HG03097 (cell line): ENCODE measurements at regions not wholly inside any gene's neighbourhood (a gene's known extent, or its start where the extent isn't known, plus 50 kb on each side); places are given as distances from the start of the nearest gene placed in this dataset.

Source experiments
- ATAC-seq: cut with Tn5 transposase; IDR thresholded peaks from one replicate; pipeline ENCODE4 v1.9.1; 2021; ENCODE audit not compliant: unreplicated experiment, low FRiP score

DNA sequence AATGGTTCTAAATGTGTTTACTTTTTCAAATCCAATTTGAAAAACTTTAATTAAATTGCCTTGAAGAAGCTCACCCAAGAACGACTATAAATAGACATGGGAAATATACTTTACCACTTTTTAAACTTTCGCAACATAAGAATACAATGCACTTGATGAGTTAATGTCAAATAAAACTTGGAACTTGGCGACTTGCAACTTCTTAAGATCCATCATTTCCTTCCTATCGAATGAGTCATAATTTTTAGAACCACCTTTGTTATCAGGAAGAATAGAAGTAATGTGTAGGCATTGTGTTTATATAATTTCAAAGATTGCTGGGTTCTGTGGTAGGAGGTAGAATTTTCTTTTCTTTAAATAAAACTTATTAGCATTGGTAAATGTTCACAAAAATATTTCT is 1417.4 kb upstream of the FLRT2 start:
- no peak for ATAC-seq

DNA sequence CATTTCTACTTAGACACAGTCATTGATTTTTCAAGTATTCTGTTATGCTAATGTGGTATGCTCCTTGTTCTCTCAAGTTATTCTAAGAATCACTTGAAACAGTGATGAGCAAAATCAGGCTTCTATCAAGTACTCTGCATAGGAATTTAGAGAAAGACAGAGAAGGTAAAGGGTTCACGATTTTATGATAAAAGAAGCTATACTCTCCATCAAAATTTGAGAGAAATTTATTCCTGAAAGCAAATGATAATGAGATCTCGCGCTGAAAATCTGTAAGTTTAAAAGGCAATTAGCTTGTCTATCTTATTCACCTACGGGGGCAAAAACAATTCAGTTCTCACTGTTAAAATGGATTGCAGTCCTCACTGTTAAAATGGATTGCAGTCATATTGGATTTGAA is 1404.3 kb upstream of the FLRT2 start:
- ATAC-seq = no peak

DNA sequence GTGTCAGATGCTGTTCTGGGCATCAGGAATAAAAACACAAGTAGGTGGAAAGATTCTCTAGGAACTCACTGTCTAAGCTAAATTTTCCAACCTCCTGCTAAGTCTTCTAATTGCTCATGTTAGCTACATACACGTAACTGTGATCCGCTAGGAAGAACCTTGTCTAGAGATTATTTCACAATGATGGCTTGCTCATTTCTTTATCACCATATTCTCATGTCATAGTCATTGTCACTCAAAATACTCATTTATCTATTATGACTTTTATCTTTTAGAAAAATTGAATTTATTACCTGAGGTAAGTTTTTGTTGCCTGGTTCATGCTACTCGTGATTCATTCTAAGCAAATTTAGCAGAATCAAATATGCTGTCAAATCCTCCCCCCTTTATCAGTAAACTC is 1402.4 kb upstream of the FLRT2 start:
- no peak for ATAC-seq

DNA sequence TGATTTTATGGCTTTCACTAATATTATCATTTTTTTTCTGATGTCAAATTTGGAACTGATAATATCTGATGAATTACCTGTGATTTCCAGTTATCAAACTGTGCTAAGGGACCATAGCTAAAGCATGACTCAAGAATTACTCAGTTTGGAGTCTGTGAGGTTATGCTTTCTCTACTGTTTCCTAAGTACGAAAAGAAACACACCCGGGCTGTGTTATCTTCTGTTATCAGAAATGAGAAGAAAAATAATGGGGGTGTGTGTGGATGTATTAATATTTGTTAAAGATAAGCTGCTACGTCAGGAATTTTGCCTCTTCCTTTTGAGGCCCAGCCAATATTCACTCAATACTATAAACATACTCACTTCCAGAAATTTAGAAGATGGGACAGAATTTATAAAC is 1401.9 kb upstream of the FLRT2 start:
- ATAC-seq = no peak

DNA sequence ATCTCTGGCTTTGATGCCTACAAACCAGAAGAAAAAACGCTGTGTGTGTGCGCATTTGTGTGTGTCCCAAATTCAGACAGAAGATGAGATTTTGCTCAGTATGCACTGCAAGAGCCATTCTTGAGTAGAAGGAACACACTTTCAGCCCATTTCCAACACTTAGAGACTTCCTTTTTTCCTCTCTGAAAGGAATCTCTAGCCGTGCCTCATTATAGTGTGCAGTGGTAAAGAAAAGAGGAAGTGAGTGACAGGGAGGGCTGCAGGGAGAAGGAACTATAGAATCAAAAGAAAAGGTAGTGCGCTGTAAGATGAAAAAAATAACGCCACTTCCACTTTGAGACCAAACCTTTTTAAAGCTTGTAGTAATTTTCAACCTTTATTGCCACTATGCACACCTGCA is 1400.9 kb upstream of the FLRT2 start:
- ATAC-seq = no peak

GRCh38 chr14:84129941-84130340 is 1400.0 kb upstream of the FLRT2 start:
- no peak for ATAC-seq

GRCh38 chr14:84131924-84132323 is 1398.0 kb upstream of the FLRT2 start:
- no peak for ATAC-seq

DNA sequence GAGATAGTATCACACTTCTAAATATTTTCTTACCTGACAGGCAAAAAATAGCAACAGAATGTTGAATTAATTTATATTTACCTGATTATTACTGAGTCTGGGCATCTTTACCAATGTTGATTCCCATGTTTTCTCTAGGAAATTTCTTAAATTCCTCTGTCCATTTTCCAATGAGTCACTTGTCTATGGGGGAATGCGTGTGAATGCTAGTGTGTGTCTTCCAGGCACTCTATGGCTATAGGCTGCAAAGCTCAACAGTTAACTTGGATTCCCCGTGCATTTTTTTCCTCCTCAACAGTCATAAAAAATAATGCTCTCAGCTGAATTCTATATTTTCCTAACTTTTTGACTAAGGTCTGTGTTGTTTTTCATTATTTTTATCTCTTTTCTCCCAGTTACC is 1385.8 kb upstream of the FLRT2 start:
- no peak for ATAC-seq

DNA sequence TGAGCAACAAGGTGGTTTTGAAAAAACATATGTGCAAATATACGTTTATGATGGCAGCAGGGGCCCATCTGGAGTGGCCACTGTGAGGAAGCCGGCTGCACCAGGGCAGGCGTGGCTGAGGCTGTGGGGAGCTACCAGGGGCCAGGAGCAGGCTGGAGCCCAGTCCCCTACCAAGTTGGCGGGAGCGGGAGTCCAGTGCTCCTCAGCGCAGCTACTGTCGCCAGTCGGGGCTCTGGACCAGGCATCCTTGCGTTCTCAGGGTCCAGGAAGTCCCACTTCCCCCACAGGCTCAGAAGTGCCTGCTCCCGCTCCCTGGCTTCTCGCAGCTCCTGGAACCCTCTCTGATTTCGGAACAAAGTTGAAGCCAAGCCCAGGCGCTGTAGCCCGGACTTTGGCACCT is 1377.5 kb upstream of the FLRT2 start:
- ATAC-seq = no peak

DNA sequence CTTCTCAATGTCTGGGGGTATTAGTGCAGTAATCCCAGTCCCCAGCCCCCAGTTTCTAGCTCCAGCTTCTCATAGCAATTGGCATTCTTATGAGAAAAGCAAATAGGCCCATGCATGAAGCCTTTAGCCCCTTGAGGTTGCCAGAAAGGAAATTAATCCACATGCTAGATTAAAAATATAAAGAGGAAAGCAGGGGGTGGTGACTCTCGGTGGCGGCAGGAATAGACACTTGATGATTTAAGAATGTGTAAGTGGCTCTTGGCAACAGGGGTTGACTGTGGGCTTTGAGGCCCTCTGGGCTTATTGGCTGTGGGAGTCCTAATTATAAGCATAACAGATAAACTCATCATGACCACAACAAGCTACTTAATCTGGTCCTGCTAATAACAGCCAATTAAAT is 1367.3 kb upstream of the FLRT2 start:
- ATAC-seq = no peak

DNA sequence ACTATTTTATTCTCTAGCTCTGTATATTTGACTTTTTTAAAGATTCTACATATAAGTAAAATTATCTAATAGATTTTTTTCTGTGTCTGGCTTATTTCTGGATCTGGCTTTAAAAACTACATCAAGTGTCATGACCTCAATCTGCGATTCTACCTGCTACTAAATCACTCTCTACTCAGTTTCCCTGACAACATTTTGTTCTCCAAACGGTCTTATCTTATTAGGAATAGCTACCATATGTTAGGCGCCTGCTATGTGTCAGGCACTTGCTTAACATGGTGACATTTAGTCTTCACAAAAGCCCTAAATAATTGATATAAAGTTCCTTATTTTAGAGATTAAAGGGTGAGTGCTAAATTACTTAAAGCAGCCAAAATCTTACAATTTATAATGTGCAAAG is 1362.9 kb upstream of the FLRT2 start:
- ATAC-seq = no peak

GRCh38 chr14:84180336-84180735 is 1349.6 kb upstream of the FLRT2 start:
- no peak for ATAC-seq

- ATAC-seq = no peak
These were observed 1348.9 kb upstream of the FLRT2 start for GRCh38 chr14:84181072-84181471.

GRCh38 chr14:84195514-84195913 is 1334.4 kb upstream of the FLRT2 start:
- no peak for ATAC-seq

GRCh38 chr14:84197704-84198103 is 1332.2 kb upstream of the FLRT2 start:
- ATAC-seq = no peak

- ATAC-seq = no peak
These were observed 1327.5 kb upstream of the FLRT2 start for GRCh38 chr14:84202486-84202885.

GRCh38 chr14:84203896-84204295 is 1326.0 kb upstream of the FLRT2 start:
- ATAC-seq = no peak

- ATAC-seq = no peak
These were observed 1321.5 kb upstream of the FLRT2 start for GRCh38 chr14:84208451-84208850.

- ATAC-seq = no peak
These were observed 1320.9 kb upstream of the FLRT2 start for GRCh38 chr14:84209031-84209430.

- ATAC-seq = no peak
These were observed 1312.9 kb upstream of the FLRT2 start for GRCh38 chr14:84217066-84217465.

GRCh38 chr14:84225268-84225667 is 1304.7 kb upstream of the FLRT2 start:
- ATAC-seq = no peak

DNA sequence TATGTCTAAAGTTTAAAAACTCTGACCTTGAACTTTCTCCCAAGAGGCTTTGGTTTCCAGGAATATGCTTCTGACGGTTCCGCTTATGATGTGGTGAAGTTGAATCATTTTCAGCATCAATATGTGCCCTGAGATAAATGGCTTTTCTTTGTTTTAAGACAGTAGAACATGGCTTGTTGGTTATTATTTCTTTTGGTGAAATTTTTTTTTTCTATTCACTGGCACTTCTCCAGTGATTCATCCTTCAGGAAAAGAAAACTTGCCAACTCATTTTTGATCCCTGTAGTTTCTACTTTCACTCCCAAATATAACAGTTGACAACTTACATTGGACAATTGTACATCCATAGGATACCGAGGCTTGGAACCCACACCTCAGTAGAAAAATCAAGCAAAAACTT is 1301.2 kb upstream of the FLRT2 start:
- ATAC-seq = no peak

GRCh38 chr14:84234281-84234680 is 1295.7 kb upstream of the FLRT2 start:
- ATAC-seq = no peak

- ATAC-seq = no peak
These were observed 1293.7 kb upstream of the FLRT2 start for GRCh38 chr14:84236290-84236689.
